ENCODE measurements at regions not wholly inside any gene's neighbourhood (a gene's known extent, or its start where the extent isn't known, plus 50 kb on each side); places are given as distances from the start of the nearest gene placed in this dataset.

DNA sequence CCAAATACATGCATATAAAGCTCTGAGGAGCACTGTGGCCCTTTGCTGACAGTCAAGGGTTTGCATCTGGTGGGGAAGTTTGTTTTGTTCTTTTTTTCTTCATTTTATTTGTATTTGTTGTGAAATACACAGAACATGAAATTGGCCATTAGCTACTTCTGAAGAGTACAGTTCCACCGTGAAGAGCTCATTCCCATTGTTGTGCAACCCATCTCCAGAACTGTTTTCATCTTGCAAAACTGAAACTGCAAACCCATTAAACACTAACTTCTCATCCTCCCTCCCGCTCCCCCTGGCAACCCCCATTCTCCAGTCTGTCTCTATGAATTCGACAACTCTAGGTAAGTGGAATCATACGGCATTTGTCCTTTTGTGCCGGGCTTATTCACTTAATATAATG lies 231.3 kb downstream of the TFAP2C start:
- no peaks in the 10 kb centered on the region for H3K9me2 ChIP-seq (ENCODE audit: insufficient read depth, low read length)
- no peak overlapping the region for H3K4me2 ChIP-seq (ENCODE audit: low read length)
- H3K9me3 ChIP-seq (ENCODE audit: low read length) = no peaks in the 10 kb centered on the region
- no peak overlapping the region for H3K27ac ChIP-seq (ENCODE audit: low read length)
- H4K20me1 ChIP-seq (ENCODE audit: insufficient read depth) = no peaks in the 10 kb centered on the region
- no peaks in the 10 kb centered on the region for H3K36me3 ChIP-seq (ENCODE audit: insufficient read depth, low read length)
- H3K9ac ChIP-seq (ENCODE audit: low read length) = no peak overlapping the region
- H3F3A ChIP-seq (ENCODE audit: insufficient read depth, low read length, poor library complexity, severe bottlenecking) = no peaks in the 10 kb centered on the region
- H3K27me3 ChIP-seq (ENCODE audit: insufficient read depth, low read depth, low read length) = no peaks in the 10 kb centered on the region
- no peak overlapping the region for H3K4me3 ChIP-seq (ENCODE audit: low read length)
- no peaks in the 10 kb centered on the region for H3K79me2 ChIP-seq (replicated peaks; ENCODE audit: insufficient read depth, low read length)
- TF ChIP-seq EZH2 (IDR thresholded peaks at IDR 0.05; ENCODE audit: borderline replicate concordance, insufficient read depth, low read length, poor library complexity, severe bottlenecking) (no peak), SMC3 (conservative IDR thresholded peaks at IDR 0.05; ENCODE audit: poor library complexity) (no peak), POLR2AphosphoS5 (IDR thresholded peaks at IDR 0.05) (no peak), EP300 (conservative IDR thresholded peaks at IDR 0.05; ENCODE audit: poor library complexity, severe bottlenecking) (no peak), TAF1 (IDR thresholded peaks at IDR 0.05; ENCODE audit: low read depth) (no peak), RAD21 (conservative IDR thresholded peaks at IDR 0.05) (no peak), MXI1 (conservative IDR thresholded peaks at IDR 0.05; ENCODE audit: poor library complexity, severe bottlenecking) (no peak)
- TF ChIP-seq, protein P1, sequence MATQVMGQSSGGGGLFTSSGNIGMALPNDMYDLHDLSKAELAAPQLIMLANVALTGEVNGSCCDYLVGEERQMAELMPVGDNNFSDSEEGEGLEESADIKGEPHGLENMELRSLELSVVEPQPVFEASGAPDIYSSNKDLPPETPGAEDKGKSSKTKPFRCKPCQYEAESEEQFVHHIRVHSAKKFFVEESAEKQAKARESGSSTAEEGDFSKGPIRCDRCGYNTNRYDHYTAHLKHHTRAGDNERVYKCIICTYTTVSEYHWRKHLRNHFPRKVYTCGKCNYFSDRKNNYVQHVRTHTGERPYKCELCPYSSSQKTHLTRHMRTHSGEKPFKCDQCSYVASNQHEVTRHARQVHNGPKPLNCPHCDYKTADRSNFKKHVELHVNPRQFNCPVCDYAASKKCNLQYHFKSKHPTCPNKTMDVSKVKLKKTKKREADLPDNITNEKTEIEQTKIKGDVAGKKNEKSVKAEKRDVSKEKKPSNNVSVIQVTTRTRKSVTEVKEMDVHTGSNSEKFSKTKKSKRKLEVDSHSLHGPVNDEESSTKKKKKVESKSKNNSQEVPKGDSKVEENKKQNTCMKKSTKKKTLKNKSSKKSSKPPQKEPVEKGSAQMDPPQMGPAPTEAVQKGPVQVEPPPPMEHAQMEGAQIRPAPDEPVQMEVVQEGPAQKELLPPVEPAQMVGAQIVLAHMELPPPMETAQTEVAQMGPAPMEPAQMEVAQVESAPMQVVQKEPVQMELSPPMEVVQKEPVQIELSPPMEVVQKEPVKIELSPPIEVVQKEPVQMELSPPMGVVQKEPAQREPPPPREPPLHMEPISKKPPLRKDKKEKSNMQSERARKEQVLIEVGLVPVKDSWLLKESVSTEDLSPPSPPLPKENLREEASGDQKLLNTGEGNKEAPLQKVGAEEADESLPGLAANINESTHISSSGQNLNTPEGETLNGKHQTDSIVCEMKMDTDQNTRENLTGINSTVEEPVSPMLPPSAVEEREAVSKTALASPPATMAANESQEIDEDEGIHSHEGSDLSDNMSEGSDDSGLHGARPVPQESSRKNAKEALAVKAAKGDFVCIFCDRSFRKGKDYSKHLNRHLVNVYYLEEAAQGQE (IDR thresholded peaks at IDR 0.05; ENCODE audit: borderline replicate concordance) = no peak
- TF ChIP-seq, protein P2, sequence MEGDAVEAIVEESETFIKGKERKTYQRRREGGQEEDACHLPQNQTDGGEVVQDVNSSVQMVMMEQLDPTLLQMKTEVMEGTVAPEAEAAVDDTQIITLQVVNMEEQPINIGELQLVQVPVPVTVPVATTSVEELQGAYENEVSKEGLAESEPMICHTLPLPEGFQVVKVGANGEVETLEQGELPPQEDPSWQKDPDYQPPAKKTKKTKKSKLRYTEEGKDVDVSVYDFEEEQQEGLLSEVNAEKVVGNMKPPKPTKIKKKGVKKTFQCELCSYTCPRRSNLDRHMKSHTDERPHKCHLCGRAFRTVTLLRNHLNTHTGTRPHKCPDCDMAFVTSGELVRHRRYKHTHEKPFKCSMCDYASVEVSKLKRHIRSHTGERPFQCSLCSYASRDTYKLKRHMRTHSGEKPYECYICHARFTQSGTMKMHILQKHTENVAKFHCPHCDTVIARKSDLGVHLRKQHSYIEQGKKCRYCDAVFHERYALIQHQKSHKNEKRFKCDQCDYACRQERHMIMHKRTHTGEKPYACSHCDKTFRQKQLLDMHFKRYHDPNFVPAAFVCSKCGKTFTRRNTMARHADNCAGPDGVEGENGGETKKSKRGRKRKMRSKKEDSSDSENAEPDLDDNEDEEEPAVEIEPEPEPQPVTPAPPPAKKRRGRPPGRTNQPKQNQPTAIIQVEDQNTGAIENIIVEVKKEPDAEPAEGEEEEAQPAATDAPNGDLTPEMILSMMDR (IDR thresholded peaks at IDR 0.05; ENCODE audit: poor library complexity, severe bottlenecking) = no peak
- no peak overlapping the region for H2AFZ ChIP-seq (ENCODE audit: low read depth, low read length)

DNA sequence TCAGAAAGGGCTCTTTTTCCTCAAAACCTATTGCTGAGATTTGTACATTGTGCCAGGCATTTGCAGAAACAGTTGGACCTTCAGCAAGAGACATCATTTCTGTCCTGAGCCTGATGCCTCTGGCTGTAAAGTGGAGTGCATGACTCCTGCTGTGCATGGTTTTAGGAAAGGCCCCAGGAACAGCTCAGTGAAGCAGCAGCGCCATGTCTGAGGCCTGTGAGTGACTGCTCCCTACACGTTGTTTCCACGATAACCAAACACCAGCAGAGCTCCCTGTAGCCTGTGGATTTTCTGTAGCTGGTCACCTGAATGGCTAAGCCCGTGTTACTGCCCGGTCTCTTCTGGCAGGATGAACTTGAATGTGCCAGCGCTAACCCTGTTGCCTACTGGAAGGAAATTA lies 232.5 kb downstream of the TFAP2C start:
- H3K9me3 ChIP-seq (ENCODE audit: low read length) = no peaks in the 10 kb centered on the region
- H4K20me1 ChIP-seq (ENCODE audit: insufficient read depth) = no peaks in the 10 kb centered on the region
- no peaks in the 10 kb centered on the region for H3K9me2 ChIP-seq (ENCODE audit: insufficient read depth, low read length)
- H2AFZ ChIP-seq (ENCODE audit: low read depth, low read length) = no peak overlapping the region
- no peak overlapping the region for H3K4me3 ChIP-seq (ENCODE audit: low read length)
- H3K27ac ChIP-seq (ENCODE audit: low read length) = no peak overlapping the region
- no peak overlapping the region for H3K4me2 ChIP-seq (ENCODE audit: low read length)
- no peak for TF ChIP-seq EZH2 (IDR thresholded peaks at IDR 0.05; ENCODE audit: borderline replicate concordance, insufficient read depth, low read length, poor library complexity, severe bottlenecking)
- TF ChIP-seq, protein P2 (IDR thresholded peaks at IDR 0.05; ENCODE audit: poor library complexity, severe bottlenecking) = no peak
- H3K36me3 ChIP-seq (ENCODE audit: insufficient read depth, low read length) = no peaks in the 10 kb centered on the region
- no peaks in the 10 kb centered on the region for H3K27me3 ChIP-seq (ENCODE audit: insufficient read depth, low read depth, low read length)
- no peak overlapping the region for H3K9ac ChIP-seq (ENCODE audit: low read length)
- H3K79me2 ChIP-seq (replicated peaks; ENCODE audit: insufficient read depth, low read length) = no peaks in the 10 kb centered on the region
- H3F3A ChIP-seq (ENCODE audit: insufficient read depth, low read length, poor library complexity, severe bottlenecking) = no peaks in the 10 kb centered on the region
